ENCODE measurements at regions not wholly inside any gene's neighbourhood (a gene's known extent, or its start where the extent isn't known, plus 50 kb on each side); places are given as distances from the start of the nearest gene placed in this dataset.

- TF ChIP-seq EZH2phosphoT487 (IDR thresholded peaks at IDR 0.05; ENCODE audit: insufficient read depth, low read depth) (no peak), EZH2 (IDR thresholded peaks at IDR 0.05; ENCODE audit: insufficient read depth, poor library complexity, severe bottlenecking) (no peak)
Measured at GRCh38 chr5:38622723-38623129, 66.3 kb upstream of the LIFR start.
